ENCODE measurements at regions not wholly inside any gene's neighbourhood (a gene's known extent, or its start where the extent isn't known, plus 50 kb on each side); places are given as distances from the start of the nearest gene placed in this dataset.

- no peak for DNase-seq
- intact Hi-C loops (cut with DNase I) = no loop called here
- Histone ChIP-seq H3K27me3 (no peaks in the 10 kb centered on the region), H3K4me1 (peaks cover 0 to 39% (median 28%) of the 10 kb centered on the region in 3 donors), H3K36me3 (no peaks in the 10 kb centered on the region), H3K27ac (no peak overlapping the region), H3K9me3 (no peaks in the 10 kb centered on the region), H3K4me3 (no peak overlapping the region)
- TF ChIP-seq, protein P1, sequence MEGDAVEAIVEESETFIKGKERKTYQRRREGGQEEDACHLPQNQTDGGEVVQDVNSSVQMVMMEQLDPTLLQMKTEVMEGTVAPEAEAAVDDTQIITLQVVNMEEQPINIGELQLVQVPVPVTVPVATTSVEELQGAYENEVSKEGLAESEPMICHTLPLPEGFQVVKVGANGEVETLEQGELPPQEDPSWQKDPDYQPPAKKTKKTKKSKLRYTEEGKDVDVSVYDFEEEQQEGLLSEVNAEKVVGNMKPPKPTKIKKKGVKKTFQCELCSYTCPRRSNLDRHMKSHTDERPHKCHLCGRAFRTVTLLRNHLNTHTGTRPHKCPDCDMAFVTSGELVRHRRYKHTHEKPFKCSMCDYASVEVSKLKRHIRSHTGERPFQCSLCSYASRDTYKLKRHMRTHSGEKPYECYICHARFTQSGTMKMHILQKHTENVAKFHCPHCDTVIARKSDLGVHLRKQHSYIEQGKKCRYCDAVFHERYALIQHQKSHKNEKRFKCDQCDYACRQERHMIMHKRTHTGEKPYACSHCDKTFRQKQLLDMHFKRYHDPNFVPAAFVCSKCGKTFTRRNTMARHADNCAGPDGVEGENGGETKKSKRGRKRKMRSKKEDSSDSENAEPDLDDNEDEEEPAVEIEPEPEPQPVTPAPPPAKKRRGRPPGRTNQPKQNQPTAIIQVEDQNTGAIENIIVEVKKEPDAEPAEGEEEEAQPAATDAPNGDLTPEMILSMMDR (IDR thresholded peaks at IDR 0.05) = no peak
- TF ChIP-seq POLR2A (IDR thresholded peaks at IDR 0.05) = no peak
Observed at GRCh38 chr3:178087376-178087775, 448.9 kb upstream of the KCNMB2 start.

- no peak for DNase-seq
- Histone ChIP-seq H3K4me3 (no peak overlapping the region), H3K4me1 (peaks cover 0 to 23% (median 21%) of the 10 kb centered on the region in 3 donors), H3K27me3 (no peaks in the 10 kb centered on the region), H3K9me3 (no peaks in the 10 kb centered on the region), H3K36me3 (no peaks in the 10 kb centered on the region), H3K27ac (no peak overlapping the region)
- 66 to 69% methylated on average over 1 of the region's 1 CpG for WGBS, 2 donors
- intact Hi-C loops (cut with DNase I) = no loop called here
- TF ChIP-seq, protein P1 (IDR thresholded peaks at IDR 0.05) = no peak
- TF ChIP-seq POLR2A (IDR thresholded peaks at IDR 0.05) = no peak
Observed at GRCh38 chr3:178088963-178089362, 447.3 kb upstream of the KCNMB2 start.

DNA sequence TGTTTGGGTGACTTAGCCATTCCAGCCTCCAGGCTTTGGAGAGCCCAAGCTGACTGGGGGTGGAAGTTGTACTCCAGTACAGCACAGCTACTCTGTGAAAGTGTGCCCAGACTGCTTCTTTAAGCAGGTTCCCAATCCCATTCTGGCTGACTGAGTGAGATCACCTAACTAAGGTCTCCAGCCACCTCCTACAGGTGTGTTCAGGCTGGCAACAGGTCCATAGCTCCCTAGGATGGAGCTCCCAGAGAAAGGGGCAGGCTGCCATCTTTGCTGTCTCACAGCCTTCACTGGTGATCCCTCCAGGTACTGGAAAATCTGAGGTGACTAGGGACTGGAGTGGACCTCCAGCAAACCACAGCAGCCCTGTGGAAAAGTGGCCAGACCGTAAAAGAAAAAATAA lies 445.3 kb upstream of the KCNMB2 start:
- Histone ChIP-seq H3K36me3 (no peaks in the 10 kb centered on the region), H3K27me3 (no peaks in the 10 kb centered on the region), H3K4me1 (peaks cover 0 to 4% (median 3%) of the 10 kb centered on the region in 3 donors), H3K4me3 (no peak overlapping the region), H3K9me3 (peaks cover 0 to 5% (median 0%) of the 10 kb centered on the region in 3 donors), H3K27ac (no peak overlapping the region)
- TF ChIP-seq, protein P1 (IDR thresholded peaks at IDR 0.05) = no peak
- no peak for TF ChIP-seq POLR2A (IDR thresholded peaks at IDR 0.05)
- DNase-seq = no peak
- WGBS, 2 donors = 80 to 100% methylated on average over 1 of the region's 1 CpG
- intact Hi-C loops (cut with DNase I) = no loop called here

DNA sequence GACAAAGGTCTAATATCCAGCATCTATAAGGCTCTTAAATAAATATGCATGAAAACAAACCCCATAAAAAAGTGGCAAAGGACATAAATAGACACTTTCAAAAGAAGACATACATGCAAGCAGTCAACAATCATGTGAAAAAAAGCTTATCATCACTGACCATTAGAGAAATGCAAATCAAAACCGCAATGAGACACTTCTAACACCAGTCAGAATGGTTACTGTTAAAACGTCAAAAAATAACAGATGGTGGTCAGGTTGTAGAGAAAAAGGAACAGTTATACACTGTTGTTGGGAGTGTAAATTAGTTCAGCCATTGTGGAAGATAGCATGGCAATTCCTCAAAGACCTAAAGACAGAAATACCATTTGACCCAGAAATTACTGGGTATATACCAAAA lies 440.7 kb upstream of the KCNMB2 start:
- TF ChIP-seq, protein P1 (IDR thresholded peaks at IDR 0.05) = no peak
- no peak for TF ChIP-seq POLR2A (IDR thresholded peaks at IDR 0.05)
- peaks cover 0 to 8% (median 0%) of the 10 kb centered on the region in 3 donors for H3K9me3 ChIP-seq
- no peak for DNase-seq
- no peaks in the 10 kb centered on the region for H3K4me1 ChIP-seq
- no peak overlapping the region for H3K27ac ChIP-seq
- WGBS, 2 donors = 86 to 87% methylated on average over 2 of the region's 2 CpGs
- H3K27me3 ChIP-seq = no peaks in the 10 kb centered on the region
- intact Hi-C loops (cut with DNase I) = no loop called here
- no peak overlapping the region for H3K4me3 ChIP-seq
- no peaks in the 10 kb centered on the region for H3K36me3 ChIP-seq

GRCh38 chr3:178096955-178097354 lies 439.3 kb upstream of the KCNMB2 start:
- Histone ChIP-seq H3K27me3 (no peaks in the 10 kb centered on the region), H3K27ac (no peak overlapping the region), H3K4me3 (no peak overlapping the region), H3K36me3 (no peaks in the 10 kb centered on the region), H3K9me3 (peaks cover 0 to 8% (median 0%) of the 10 kb centered on the region in 3 donors), H3K4me1 (no peaks in the 10 kb centered on the region)
- TF ChIP-seq POLR2A (IDR thresholded peaks at IDR 0.05) = no peak
- TF ChIP-seq, protein P1 (IDR thresholded peaks at IDR 0.05) = no peak
- no peak for DNase-seq
- intact Hi-C loops (cut with DNase I) = no loop called here
- 89 to 96% methylated on average over 1 of the region's 1 CpG for WGBS, 2 donors
